OCI-LY1 (cell line): ENCODE measurements at regions not wholly inside any gene's neighbourhood (a gene's known extent, or its start where the extent isn't known, plus 50 kb on each side); places are given as distances from the start of the nearest gene placed in this dataset.

Experiments used
- EZH2 ChIP-seq: fragments of 200-600 bp; sonication (generic), shearing (Covaris generic); IDR thresholded peaks from 2 replicates; pipeline ENCODE4 v1.8.0; 2017; ENCODE audit warnings: borderline replicate concordance, mixed run types, mild to moderate bottlenecking, antibody characterized with exemption, low read length, moderate library complexity, mixed read lengths
- TF ChIP-seq, protein P1 (sequence below): fragments of 200-600 bp; sonication (generic), shearing (Covaris generic); IDR thresholded peaks from 2 replicates; pipeline ENCODE4 v1.5.1; 2017; ENCODE audit warnings: mild to moderate bottlenecking, antibody characterized with exemption, low read length, moderate library complexity, mixed read lengths

DNA sequence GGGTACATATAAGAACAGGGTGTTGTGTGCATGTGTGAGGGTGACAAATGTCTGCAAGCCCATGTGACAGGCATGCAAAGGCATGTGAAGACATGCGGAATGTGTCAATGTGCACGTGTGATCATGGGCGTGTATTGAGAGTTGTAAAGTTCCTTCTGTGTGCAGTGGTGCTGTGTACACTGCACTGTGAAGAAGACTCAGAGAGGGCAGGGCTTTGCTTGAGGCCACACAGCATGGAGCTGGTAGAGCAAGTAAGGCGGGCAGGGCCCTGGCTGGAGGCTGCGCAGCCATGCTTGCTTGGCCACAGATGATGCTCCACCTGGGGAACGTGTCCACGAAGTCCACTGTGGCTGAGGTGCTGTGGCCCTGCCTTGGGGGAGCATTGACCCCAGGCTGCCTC is 66.8 kb downstream of the PTPRS start:
- TF ChIP-seq, protein P1, sequence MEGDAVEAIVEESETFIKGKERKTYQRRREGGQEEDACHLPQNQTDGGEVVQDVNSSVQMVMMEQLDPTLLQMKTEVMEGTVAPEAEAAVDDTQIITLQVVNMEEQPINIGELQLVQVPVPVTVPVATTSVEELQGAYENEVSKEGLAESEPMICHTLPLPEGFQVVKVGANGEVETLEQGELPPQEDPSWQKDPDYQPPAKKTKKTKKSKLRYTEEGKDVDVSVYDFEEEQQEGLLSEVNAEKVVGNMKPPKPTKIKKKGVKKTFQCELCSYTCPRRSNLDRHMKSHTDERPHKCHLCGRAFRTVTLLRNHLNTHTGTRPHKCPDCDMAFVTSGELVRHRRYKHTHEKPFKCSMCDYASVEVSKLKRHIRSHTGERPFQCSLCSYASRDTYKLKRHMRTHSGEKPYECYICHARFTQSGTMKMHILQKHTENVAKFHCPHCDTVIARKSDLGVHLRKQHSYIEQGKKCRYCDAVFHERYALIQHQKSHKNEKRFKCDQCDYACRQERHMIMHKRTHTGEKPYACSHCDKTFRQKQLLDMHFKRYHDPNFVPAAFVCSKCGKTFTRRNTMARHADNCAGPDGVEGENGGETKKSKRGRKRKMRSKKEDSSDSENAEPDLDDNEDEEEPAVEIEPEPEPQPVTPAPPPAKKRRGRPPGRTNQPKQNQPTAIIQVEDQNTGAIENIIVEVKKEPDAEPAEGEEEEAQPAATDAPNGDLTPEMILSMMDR = no peak
- TF ChIP-seq EZH2 = no peak
